GM18520 (cell line): ENCODE measurements at regions not wholly inside any gene's neighbourhood (a gene's known extent, or its start where the extent isn't known, plus 50 kb on each side); places are given as distances from the start of the nearest gene placed in this dataset.
"Not testable (repeated sequence)": the region's sequence is repeated elsewhere in the genome, so short reads cannot be mapped to it uniquely, and the experiment has no call there.

ENCODE experiments used
- ATAC-seq: cut with Tn5 transposase; IDR thresholded peaks from one replicate; pipeline ENCODE4 v1.9.1; 2021; ENCODE audit not compliant: unreplicated experiment

GRCh38 chr2:175690113-175690837 is 311.8 kb downstream of the LNPK start:
- ATAC-seq: peak; percentile 45

GRCh38 chr2:175688243-175688642 is 313.8 kb downstream of the LNPK start:
- no peak for ATAC-seq

- ATAC-seq: no peak
Measured at GRCh38 chr2:175687465-175687864, 314.6 kb downstream of the LNPK start.

- ATAC-seq: no peak
Measured at GRCh38 chr2:175686002-175686401, 316.1 kb downstream of the LNPK start.

GRCh38 chr2:175684466-175684865 is 317.6 kb downstream of the LNPK start:
- no peak for ATAC-seq

- ATAC-seq: no peak
Measured at GRCh38 chr2:175679728-175680127, 322.3 kb downstream of the LNPK start.

- ATAC-seq: no peak
Measured at GRCh38 chr2:175679231-175679630, 322.8 kb downstream of the LNPK start.

GRCh38 chr2:175677880-175678279 is 324.2 kb downstream of the LNPK start:
- no peak for ATAC-seq

GRCh38 chr2:175676813-175677212 is 325.3 kb downstream of the LNPK start:
- no peak for ATAC-seq

- not testable (repeated sequence) for ATAC-seq
Measured at GRCh38 chr2:175668804-175669203, 333.3 kb downstream of the LNPK start.

- ATAC-seq: no peak
Measured at GRCh38 chr2:175662335-175662734, 339.7 kb downstream of the LNPK start.

- ATAC-seq: no peak
Measured at GRCh38 chr2:175648577-175649063, 353.4 kb downstream of the LNPK start.

GRCh38 chr2:175647058-175647457 is 355.0 kb downstream of the LNPK start:
- no peak for ATAC-seq

GRCh38 chr2:175640655-175641054 is 361.4 kb downstream of the LNPK start:
- no peak for ATAC-seq

- ATAC-seq: no peak
Measured at GRCh38 chr2:175633227-175633626, 368.8 kb downstream of the LNPK start.

GRCh38 chr2:175631245-175631623 is 370.8 kb downstream of the LNPK start:
- no peak for ATAC-seq

- ATAC-seq: no peak
Measured at GRCh38 chr2:175630280-175631244, 371.5 kb downstream of the LNPK start.

- ATAC-seq: no peak
Measured at GRCh38 chr2:175628243-175628642, 373.8 kb downstream of the LNPK start.

GRCh38 chr2:175627405-175627804 is 374.7 kb downstream of the LNPK start:
- ATAC-seq: no peak

- ATAC-seq: no peak
Measured at GRCh38 chr2:175626796-175627195, 375.3 kb downstream of the LNPK start.

- ATAC-seq: no peak
Measured at GRCh38 chr2:175624785-175625184, 377.3 kb downstream of the LNPK start.

- ATAC-seq: no peak
Measured at GRCh38 chr2:175624211-175624761, 377.8 kb downstream of the LNPK start.
